IPS-15b (cell line): ENCODE measurements at regions not wholly inside any gene's neighbourhood (a gene's known extent, or its start where the extent isn't known, plus 50 kb on each side); places are given as distances from the start of the nearest gene placed in this dataset.

Experiments
- H3K27me3 ChIP-seq: one replicate; pipeline ENCODE4 v1.6.1; 2013; ENCODE audit warnings: low read length; ENCODE audit not compliant: control insufficient read depth, insufficient read depth
- H3K36me3 ChIP-seq: one replicate; pipeline ENCODE4 v1.6.1; 2013; ENCODE audit warnings: low read length; ENCODE audit not compliant: control insufficient read depth, insufficient read depth
- H3K4me1 ChIP-seq: one replicate; pipeline ENCODE4 v1.6.1; 2013; ENCODE audit warnings: mild to moderate bottlenecking, low read length; ENCODE audit not compliant: control insufficient read depth, insufficient read depth
- H3K4me3 ChIP-seq: one replicate; pipeline ENCODE4 v1.5.1; 2013; ENCODE audit warnings: low read depth, low read length
- H3K9ac ChIP-seq: one replicate; pipeline ENCODE4 v1.6.1; 2013; ENCODE audit warnings: low read depth, mild to moderate bottlenecking, low read length
- H3K9me3 ChIP-seq: one replicate; pipeline ENCODE4 v1.6.1; 2013; ENCODE audit warnings: mild to moderate bottlenecking, low read length; ENCODE audit not compliant: control insufficient read depth, insufficient read depth

- no peak overlapping the region for H3K4me3 ChIP-seq
- H3K9me3 ChIP-seq = no peaks in the 10 kb centered on the region
- no peak overlapping the region for H3K9ac ChIP-seq
- no peaks in the 10 kb centered on the region for H3K27me3 ChIP-seq
- H3K4me1 ChIP-seq = peaks cover 6% of the 10 kb centered on the region
- H3K36me3 ChIP-seq = no peaks in the 10 kb centered on the region
Measured at GRCh38 chr9:16265688-16266087, 604.8 kb downstream of the BNC2 start.

GRCh38 chr9:16266648-16267276, 603.7 kb downstream of the BNC2 start:
- Histone ChIP-seq H3K4me3 (no peak overlapping the region), H3K9me3 (no peaks in the 10 kb centered on the region), H3K27me3 (no peaks in the 10 kb centered on the region), H3K4me1 (peaks cover 6% of the 10 kb centered on the region), H3K9ac (no peak overlapping the region), H3K36me3 (no peaks in the 10 kb centered on the region)

- H3K4me3 ChIP-seq = no peak overlapping the region
Measured at GRCh38 chr9:16267281-16268066, 603.0 kb downstream of the BNC2 start.

GRCh38 chr9:16268067-16268881, 602.2 kb downstream of the BNC2 start:
- Histone ChIP-seq H3K4me1 (peaks cover 5% of the 10 kb centered on the region), H3K36me3 (no peaks in the 10 kb centered on the region), H3K9me3 (no peaks in the 10 kb centered on the region), H3K9ac (no peak overlapping the region), H3K27me3 (no peaks in the 10 kb centered on the region), H3K4me3 (no peak overlapping the region)

More at GRCh38 chr9:16267281-16268066, 603.0 kb downstream of the BNC2 start:
- H3K36me3 ChIP-seq = no peaks in the 10 kb centered on the region
- H3K9ac ChIP-seq = no peak overlapping the region
- peaks cover 6% of the 10 kb centered on the region for H3K4me1 ChIP-seq
- no peaks in the 10 kb centered on the region for H3K27me3 ChIP-seq
- no peaks in the 10 kb centered on the region for H3K9me3 ChIP-seq

GRCh38 chr9:16271967-16272366, 598.5 kb downstream of the BNC2 start:
- Histone ChIP-seq H3K9ac (no peak overlapping the region), H3K27me3 (no peaks in the 10 kb centered on the region), H3K36me3 (no peaks in the 10 kb centered on the region)

GRCh38 chr9:16272776-16273175, 597.7 kb downstream of the BNC2 start:
- Histone ChIP-seq H3K36me3 (no peaks in the 10 kb centered on the region), H3K4me3 (no peak overlapping the region), H3K27me3 (no peaks in the 10 kb centered on the region), H3K9ac (no peak overlapping the region), H3K9me3 (no peaks in the 10 kb centered on the region), H3K4me1 (peaks cover 5% of the 10 kb centered on the region)

More at GRCh38 chr9:16271967-16272366, 598.5 kb downstream of the BNC2 start:
- H3K9me3 ChIP-seq = no peaks in the 10 kb centered on the region
- no peak overlapping the region for H3K4me3 ChIP-seq
- peaks cover 5% of the 10 kb centered on the region for H3K4me1 ChIP-seq

- no peak overlapping the region for H3K4me3 ChIP-seq
- H3K9ac ChIP-seq = no peak overlapping the region
- H3K27me3 ChIP-seq = no peaks in the 10 kb centered on the region
Measured at GRCh38 chr9:16275795-16276624, 594.5 kb downstream of the BNC2 start.

GRCh38 chr9:16276866-16277265, 593.6 kb downstream of the BNC2 start:
- Histone ChIP-seq H3K4me1 (peaks cover 2% of the 10 kb centered on the region), H3K36me3 (no peaks in the 10 kb centered on the region), H3K9ac (no peak overlapping the region), H3K27me3 (no peaks in the 10 kb centered on the region), H3K4me3 (no peak overlapping the region), H3K9me3 (no peaks in the 10 kb centered on the region)

More at GRCh38 chr9:16275795-16276624, 594.5 kb downstream of the BNC2 start:
- Histone ChIP-seq H3K4me1 (peaks cover 2% of the 10 kb centered on the region), H3K36me3 (no peaks in the 10 kb centered on the region), H3K9me3 (no peaks in the 10 kb centered on the region)

- H3K4me3 ChIP-seq = no peak overlapping the region
- peaks cover 2% of the 10 kb centered on the region for H3K4me1 ChIP-seq
- no peaks in the 10 kb centered on the region for H3K9me3 ChIP-seq
- no peak overlapping the region for H3K9ac ChIP-seq
- H3K36me3 ChIP-seq = no peaks in the 10 kb centered on the region
- no peaks in the 10 kb centered on the region for H3K27me3 ChIP-seq
Measured at GRCh38 chr9:16277471-16277960, 593.0 kb downstream of the BNC2 start.

GRCh38 chr9:16278326-16278999, 592.0 kb downstream of the BNC2 start:
- no peaks in the 10 kb centered on the region for H3K36me3 ChIP-seq
- no peaks in the 10 kb centered on the region for H3K9me3 ChIP-seq
- no peaks in the 10 kb centered on the region for H3K4me1 ChIP-seq
- no peak overlapping the region for H3K4me3 ChIP-seq
- no peaks in the 10 kb centered on the region for H3K27me3 ChIP-seq
- H3K9ac ChIP-seq = no peak overlapping the region
